Ishikawa (cell line): ENCODE measurements at regions not wholly inside any gene's neighbourhood (a gene's known extent, or its start where the extent isn't known, plus 50 kb on each side); places are given as distances from the start of the nearest gene placed in this dataset.

Experiments used
- CEBPB ChIP-seq: IDR thresholded peaks from 2 replicates; pipeline ENCODE4 v1.6.1; 2012
- CREB1 ChIP-seq: IDR thresholded peaks from 2 replicates; pipeline ENCODE4 v1.6.1; 2012; ENCODE audit warnings: low read depth
- EGR1 ChIP-seq: IDR thresholded peaks from 2 replicates; pipeline ENCODE4 v1.6.1; 2012
- EP300 ChIP-seq: IDR thresholded peaks from 2 replicates; pipeline ENCODE4 v1.6.1; 2012; ENCODE audit warnings: borderline replicate concordance
- FOXM1 ChIP-seq: IDR thresholded peaks from 2 replicates; pipeline ENCODE4 v1.6.1; 2012; ENCODE audit warnings: low read depth, borderline replicate concordance
- NFIC ChIP-seq: IDR thresholded peaks from 2 replicates; pipeline ENCODE4 v1.6.1; 2012
- RAD21 ChIP-seq: IDR thresholded peaks from 2 replicates; pipeline ENCODE4 v1.6.1; 2012; ENCODE audit warnings: low read depth
- REST ChIP-seq: IDR thresholded peaks from 2 replicates; pipeline ENCODE4 v1.6.1; 2012; ENCODE audit warnings: low read depth, mild to moderate bottlenecking
- TAF1 ChIP-seq: IDR thresholded peaks from 2 replicates; pipeline ENCODE4 v1.6.1; 2012; ENCODE audit warnings: low read depth, mild to moderate bottlenecking
- TCF12 ChIP-seq: IDR thresholded peaks from 2 replicates; pipeline ENCODE4 v1.6.1; 2012; ENCODE audit warnings: low read depth
- TEAD4 ChIP-seq: IDR thresholded peaks from 2 replicates; pipeline ENCODE4 v1.6.1; 2012
- USF1 ChIP-seq: IDR thresholded peaks from 2 replicates; pipeline ENCODE4 v1.6.1; 2012
- YY1 ChIP-seq: IDR thresholded peaks from 2 replicates; pipeline ENCODE4 v1.6.1; 2012; ENCODE audit warnings: low read depth
- ZBTB7A ChIP-seq: IDR thresholded peaks from 2 replicates; pipeline ENCODE4 v1.6.1; 2012; ENCODE audit warnings: low read depth
- TF ChIP-seq, protein P1 (sequence below): IDR thresholded peaks from 2 replicates; pipeline ENCODE4 v1.6.1; 2012

GRCh38 chr2:226087051-226087450 is 687.5 kb downstream of the NYAP2 start:
- TF ChIP-seq TCF12 (no peak), REST (no peak), FOXM1 (no peak), RAD21 (no peak), ZBTB7A (no peak), CEBPB (no peak), TEAD4 (no peak), NFIC (no peak)
- TF ChIP-seq, protein P1, sequence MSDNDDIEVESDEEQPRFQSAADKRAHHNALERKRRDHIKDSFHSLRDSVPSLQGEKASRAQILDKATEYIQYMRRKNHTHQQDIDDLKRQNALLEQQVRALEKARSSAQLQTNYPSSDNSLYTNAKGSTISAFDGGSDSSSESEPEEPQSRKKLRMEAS, result no peak

DNA sequence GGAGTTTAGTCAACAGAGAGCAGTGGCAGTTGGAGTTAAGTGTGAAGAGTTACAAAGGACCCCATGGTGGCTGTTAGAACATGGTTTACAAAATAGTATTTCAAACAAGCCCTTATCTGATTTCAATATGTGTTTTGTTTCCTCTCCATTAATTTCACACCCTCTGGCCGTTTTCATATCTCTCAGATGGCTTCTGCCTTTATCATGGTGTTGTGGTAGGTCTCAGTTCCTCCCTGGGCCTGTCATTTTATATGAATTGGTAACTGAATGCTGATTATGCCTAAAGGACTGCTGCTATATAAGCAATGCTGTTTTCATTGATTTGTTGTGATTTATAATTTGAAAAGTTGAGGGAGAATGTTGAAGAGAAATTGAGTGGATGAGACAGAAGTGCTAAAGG is 686.7 kb downstream of the NYAP2 start:
- TF ChIP-seq EP300 (no peak), CREB1 (no peak), USF1 (no peak), REST (no peak), EGR1 (no peak), NFIC (no peak), ZBTB7A (no peak), RAD21 (no peak), FOXM1 (no peak), YY1 (no peak)
- TF ChIP-seq, protein P1, result no peak

- TF ChIP-seq NFIC (no peak), CREB1 (no peak), CEBPB (no peak), FOXM1 (no peak), TAF1 (no peak), RAD21 (no peak), REST (no peak), TEAD4 (no peak)
- TF ChIP-seq, protein P1, result no peak
These were observed 680.8 kb downstream of the NYAP2 start for GRCh38 chr2:226080334-226080733.

DNA sequence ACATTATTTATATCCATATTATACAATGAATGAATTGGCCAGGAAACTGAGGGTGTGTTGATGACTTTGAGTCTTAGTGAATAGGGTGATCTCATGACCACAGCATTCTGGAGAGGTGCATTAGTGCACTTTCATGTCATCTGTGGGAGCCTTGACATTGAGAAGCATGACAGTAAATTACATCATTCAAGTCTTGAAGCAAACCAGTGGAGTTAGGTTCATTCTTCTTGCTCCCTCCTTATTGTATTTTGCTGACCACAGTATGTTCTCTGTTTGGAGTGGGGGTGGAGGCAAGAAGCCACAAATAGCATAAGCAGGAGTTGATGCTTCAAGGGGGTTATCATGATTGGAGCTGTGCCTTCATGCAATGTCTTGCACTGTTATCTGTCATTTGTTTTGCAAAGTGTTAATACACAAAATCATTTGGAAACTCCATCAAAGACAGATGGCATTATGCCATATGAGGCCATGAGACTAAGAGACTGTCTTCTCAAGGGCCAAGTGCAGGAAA is 680.2 kb downstream of the NYAP2 start:
- TF ChIP-seq TAF1 (no peak), TEAD4 (no peak), REST (no peak), FOXM1 (no peak), TCF12 (no peak), EP300 (peak; percentile 35; the same call in 1 of the 2 replicates)
